Panc1 (cell line): ENCODE measurements at regions not wholly inside any gene's neighbourhood (a gene's known extent, or its start where the extent isn't known, plus 50 kb on each side); places are given as distances from the start of the nearest gene placed in this dataset.

ENCODE experiments used
- ATAC-seq: fragments of 200-7000 bp; cut with Tn5 transposase; 2 replicates; pipeline ENCODE4 v1.9.1; 2020; ENCODE audit warnings: mild to moderate bottlenecking, moderate library complexity
- BruUV-seq: library from RNA; stranded (reverse); fragments of 400-500 nt; replicated peaks from 2 replicates; lab custom pipeline; 2021; lab: Mats Ljungman, UMichigan
- CTCF ChIA-PET: fragments of 300-600 bp; sonication (Branson Sonifier 250); formaldehyde crosslinking; loops from one replicate; lab custom pipeline; 2022; ENCODE audit warnings: antibody characterized with exemption; lab: Charles Lee
- POLR2A ChIA-PET: fragments of 300-600 bp; sonication (Branson Sonifier 250); formaldehyde crosslinking; loops from one replicate; lab custom pipeline; 2022; ENCODE audit warnings: antibody characterized with exemption; lab: Charles Lee
- DNase-seq: peaks from one replicate; pipeline ENCODE4 v3.0.0-alpha.2; 2010; ENCODE audit warnings: low read depth, low spot score
- H3K27ac ChIP-seq: 2 replicates; pipeline ENCODE4 v1.5.1; 2011; ENCODE audit warnings: mild to moderate bottlenecking, low read length, inconsistent platforms
- H3K27me3 ChIP-seq: fragments of 200-500 bp; sonication (Bioruptor generic); 2 replicates; pipeline ENCODE4 v1.6.0; 2014; ENCODE audit warnings: low read length, inconsistent platforms; ENCODE audit not compliant: control insufficient read depth, insufficient read depth
- H3K36me3 ChIP-seq: fragments of 200-500 bp; sonication (Bioruptor generic); 2 replicates; pipeline ENCODE4 v1.5.1; 2014; ENCODE audit warnings: inconsistent platforms, mild to moderate bottlenecking, low read length, moderate library complexity; ENCODE audit not compliant: control insufficient read depth, insufficient read depth
- H3K4me1 ChIP-seq: 2 replicates; pipeline ENCODE4 v1.5.1; 2011; ENCODE audit warnings: inconsistent platforms, mild to moderate bottlenecking, low read length, moderate library complexity; ENCODE audit not compliant: control insufficient read depth, insufficient read depth
- H3K4me3 ChIP-seq, 2 experiments: 2 replicates each; pipeline ENCODE4 v1.5.1; 2011 to 2012; ENCODE audit warnings: low read depth in 2 of 2, low read length in 2 of 2, mild to moderate bottlenecking in 2 of 2, inconsistent platforms in 1 of 2, moderate library complexity in 1 of 2
- H3K9me3 ChIP-seq: fragments of 200-500 bp; sonication (Bioruptor generic); 2 replicates; pipeline ENCODE4 v1.5.1; 2014; ENCODE audit warnings: low read depth, mild to moderate bottlenecking, inconsistent platforms, low read length, moderate library complexity; ENCODE audit not compliant: control insufficient read depth, insufficient read depth
- CTCF ChIP-seq: fragments of 450-650 bp; IDR thresholded peaks from 2 replicates; pipeline ENCODE4 v1.5.1; 2017; ENCODE audit warnings: mild to moderate bottlenecking
- POLR2AphosphoS5 ChIP-seq: IDR thresholded peaks from 2 replicates; pipeline ENCODE4 v1.6.1; 2012; ENCODE audit warnings: mild to moderate bottlenecking, low read depth, low read length, moderate library complexity
- REST ChIP-seq, 2 experiments: IDR thresholded peaks; 2 replicates each; pipeline ENCODE4 v1.6.1; 2011 to 2012; ENCODE audit warnings: low read depth in 2 of 2, control low read depth in 1 of 2, low read length in 1 of 2, mild to moderate bottlenecking in 1 of 2, moderate library complexity in 1 of 2; ENCODE audit not compliant: insufficient read depth in 1 of 2
- SIN3A ChIP-seq: IDR thresholded peaks from 2 replicates; pipeline ENCODE4 v1.6.1; 2012; ENCODE audit warnings: low read depth, mild to moderate bottlenecking, low read length, moderate library complexity, borderline replicate concordance; ENCODE audit not compliant: insufficient read depth
- TCF7L2 ChIP-seq: IDR thresholded peaks from 2 replicates; pipeline ENCODE4 v1.6.1; 2011; ENCODE audit warnings: mild to moderate bottlenecking, low read depth, low read length, inconsistent platforms
- in situ Hi-C: cut with HindIII; loops from 2 replicates; pipeline ENCODE4 v1.10.0; 2016; ENCODE audit warnings: low sequenced_read_pairs, low pct_unique_long_range_greater_than_20kb
- intact Hi-C: fragments of 100-400 bp; cut with micrococcal nuclease; formaldehyde crosslinking; loops from one replicate; pipeline ENCODE4 v1.10.0; 2022; ENCODE audit not compliant: unreplicated experiment

GRCh38 chr10:36280890-36281499, 638.9 kb upstream of the FZD8 start:
- ChIA-PET POLR2A (no interaction called here), CTCF (no interaction called here)
- no peak for DNase-seq
- no TSS peak for BruUV-seq
- Histone ChIP-seq H3K27me3 (no peaks in the 10 kb centered on the region), H3K4me3 (no peak overlapping the region), H3K9me3 (no peaks in the 10 kb centered on the region), H3K27ac (no peak overlapping the region), H3K4me1 (no peaks in the 10 kb centered on the region), H3K36me3 (no peaks in the 10 kb centered on the region)
- ATAC-seq: no peak
- no peak for TF ChIP-seq SIN3A
- TF ChIP-seq TCF7L2: no peak
- TF ChIP-seq CTCF: no peak
- no peak for TF ChIP-seq REST (IDR thresholded peaks at IDR 0.05; ENCODE audit: insufficient read depth in 1 of 2, low read depth in 2 of 2, low read length in 1 of 2)
- TF ChIP-seq POLR2AphosphoS5: no peak
- in situ Hi-C loops (no loop called here), intact Hi-C loops (no loop called here)

- no peak overlapping the region for H3K27ac ChIP-seq
- intact Hi-C loops: no loop called here
- CTCF ChIA-PET: no interaction called here
These were observed 638.2 kb upstream of the FZD8 start for GRCh38 chr10:36280321-36280741.

More at GRCh38 chr10:36280321-36280741, 638.2 kb upstream of the FZD8 start:
- DNase-seq (no peak), ATAC-seq (no peak)
- POLR2A ChIA-PET: no interaction called here
- Histone ChIP-seq H3K4me1 (no peaks in the 10 kb centered on the region), H3K9me3 (no peaks in the 10 kb centered on the region), H3K27me3 (no peaks in the 10 kb centered on the region), H3K4me3 (no peak overlapping the region), H3K36me3 (no peaks in the 10 kb centered on the region)
- BruUV-seq: no TSS peak
- in situ Hi-C loops: no loop called here
- no peak for TF ChIP-seq SIN3A
- TF ChIP-seq CTCF: no peak
- no peak for TF ChIP-seq TCF7L2
- no peak for TF ChIP-seq POLR2AphosphoS5
- TF ChIP-seq REST (IDR thresholded peaks at IDR 0.05; ENCODE audit: insufficient read depth in 1 of 2, low read depth in 2 of 2, low read length in 1 of 2): no peak
